ENCODE measurements at regions not wholly inside any gene's neighbourhood (a gene's known extent, or its start where the extent isn't known, plus 50 kb on each side); places are given as distances from the start of the nearest gene placed in this dataset.
"Not testable (repeated sequence)": the region's sequence is repeated elsewhere in the genome, so short reads cannot be mapped to it uniquely, and the experiment has no call there.

DNA sequence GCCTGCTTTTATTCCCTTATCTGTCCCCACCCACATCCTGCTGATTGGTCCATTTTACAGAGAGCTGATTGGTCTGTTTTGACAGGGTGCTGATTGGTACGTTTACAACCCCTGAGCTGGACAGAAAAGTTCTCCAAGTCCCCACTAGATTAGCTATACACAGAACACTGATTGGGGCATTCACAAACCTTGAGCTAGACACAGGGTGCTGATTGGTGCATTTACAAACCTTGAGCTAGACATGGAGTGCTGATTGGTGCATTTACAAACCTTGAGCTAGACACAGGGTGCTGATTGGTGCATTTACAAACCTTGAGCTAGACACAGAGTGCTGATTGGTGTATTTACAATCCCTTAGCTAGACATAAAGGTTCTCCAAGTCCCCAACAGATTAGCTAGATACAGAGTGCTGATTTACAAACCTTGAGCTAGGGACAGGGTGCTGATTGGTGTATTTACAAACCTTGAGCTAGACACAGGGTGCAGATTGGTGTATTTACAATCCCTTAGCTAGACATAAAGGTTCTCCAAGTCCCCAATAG is 158.2 kb downstream of the BRD1 start:
- POLR2A ChIA-PET; in situ Hi-C loops (cut with HindIII; ENCODE audit: low pct_unique_long_range_greater_than_20kb, low sequenced_read_pairs); H3K4me3 ChIP-seq (ENCODE audit: low read depth in 2 of 2, low read length in 2 of 2); H3K4me1 ChIP-seq (ENCODE audit: control insufficient read depth, insufficient read depth, low read length); BruUV-seq (replicated peaks); CTCF ChIA-PET; H3K27me3 ChIP-seq (ENCODE audit: control insufficient read depth, insufficient read depth, low read length); H3K36me3 ChIP-seq (ENCODE audit: control insufficient read depth, insufficient read depth, low read length); ATAC-seq; DNase-seq (ENCODE audit: low read depth, low spot score); H3K27ac ChIP-seq (ENCODE audit: low read length); intact Hi-C loops (cut with micrococcal nuclease; ENCODE audit: unreplicated experiment); H3K9me3 ChIP-seq (ENCODE audit: control insufficient read depth, insufficient read depth, low read depth, low read length): not testable (repeated sequence)

DNA sequence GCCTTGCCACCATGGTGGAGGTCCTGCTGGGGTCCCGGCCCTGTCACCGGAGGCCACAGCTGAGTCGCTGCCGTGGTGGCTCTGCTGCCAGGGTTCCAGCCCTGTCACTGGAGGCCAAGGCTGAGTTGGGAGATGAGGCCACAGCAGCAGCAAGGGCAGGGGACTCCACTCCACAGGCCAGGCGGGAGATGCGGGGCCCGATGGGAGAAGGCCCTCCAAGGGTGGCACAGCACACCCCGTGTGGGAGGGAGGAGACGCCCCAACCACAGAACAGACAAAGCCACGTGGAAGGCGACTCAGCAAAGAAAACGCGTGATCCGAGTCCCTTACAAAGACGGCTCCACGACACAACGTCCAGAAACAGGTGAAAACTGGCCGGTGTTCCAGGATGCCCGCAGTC is 159.3 kb downstream of the BRD1 start:
- POLR2A ChIA-PET = no interaction called here
- ATAC-seq (no peak), DNase-seq (ENCODE audit: low read depth, low spot score) (no peak)
- no peak for TF ChIP-seq TCF7L2 (IDR thresholded peaks at IDR 0.05; ENCODE audit: low read depth, low read length)
- no peak for TF ChIP-seq SIN3A (IDR thresholded peaks at IDR 0.05; ENCODE audit: borderline replicate concordance, insufficient read depth, low read depth, low read length)
- TF ChIP-seq, protein P1, sequence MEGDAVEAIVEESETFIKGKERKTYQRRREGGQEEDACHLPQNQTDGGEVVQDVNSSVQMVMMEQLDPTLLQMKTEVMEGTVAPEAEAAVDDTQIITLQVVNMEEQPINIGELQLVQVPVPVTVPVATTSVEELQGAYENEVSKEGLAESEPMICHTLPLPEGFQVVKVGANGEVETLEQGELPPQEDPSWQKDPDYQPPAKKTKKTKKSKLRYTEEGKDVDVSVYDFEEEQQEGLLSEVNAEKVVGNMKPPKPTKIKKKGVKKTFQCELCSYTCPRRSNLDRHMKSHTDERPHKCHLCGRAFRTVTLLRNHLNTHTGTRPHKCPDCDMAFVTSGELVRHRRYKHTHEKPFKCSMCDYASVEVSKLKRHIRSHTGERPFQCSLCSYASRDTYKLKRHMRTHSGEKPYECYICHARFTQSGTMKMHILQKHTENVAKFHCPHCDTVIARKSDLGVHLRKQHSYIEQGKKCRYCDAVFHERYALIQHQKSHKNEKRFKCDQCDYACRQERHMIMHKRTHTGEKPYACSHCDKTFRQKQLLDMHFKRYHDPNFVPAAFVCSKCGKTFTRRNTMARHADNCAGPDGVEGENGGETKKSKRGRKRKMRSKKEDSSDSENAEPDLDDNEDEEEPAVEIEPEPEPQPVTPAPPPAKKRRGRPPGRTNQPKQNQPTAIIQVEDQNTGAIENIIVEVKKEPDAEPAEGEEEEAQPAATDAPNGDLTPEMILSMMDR (IDR thresholded peaks at IDR 0.05) = no peak
- TF ChIP-seq, protein P2, sequence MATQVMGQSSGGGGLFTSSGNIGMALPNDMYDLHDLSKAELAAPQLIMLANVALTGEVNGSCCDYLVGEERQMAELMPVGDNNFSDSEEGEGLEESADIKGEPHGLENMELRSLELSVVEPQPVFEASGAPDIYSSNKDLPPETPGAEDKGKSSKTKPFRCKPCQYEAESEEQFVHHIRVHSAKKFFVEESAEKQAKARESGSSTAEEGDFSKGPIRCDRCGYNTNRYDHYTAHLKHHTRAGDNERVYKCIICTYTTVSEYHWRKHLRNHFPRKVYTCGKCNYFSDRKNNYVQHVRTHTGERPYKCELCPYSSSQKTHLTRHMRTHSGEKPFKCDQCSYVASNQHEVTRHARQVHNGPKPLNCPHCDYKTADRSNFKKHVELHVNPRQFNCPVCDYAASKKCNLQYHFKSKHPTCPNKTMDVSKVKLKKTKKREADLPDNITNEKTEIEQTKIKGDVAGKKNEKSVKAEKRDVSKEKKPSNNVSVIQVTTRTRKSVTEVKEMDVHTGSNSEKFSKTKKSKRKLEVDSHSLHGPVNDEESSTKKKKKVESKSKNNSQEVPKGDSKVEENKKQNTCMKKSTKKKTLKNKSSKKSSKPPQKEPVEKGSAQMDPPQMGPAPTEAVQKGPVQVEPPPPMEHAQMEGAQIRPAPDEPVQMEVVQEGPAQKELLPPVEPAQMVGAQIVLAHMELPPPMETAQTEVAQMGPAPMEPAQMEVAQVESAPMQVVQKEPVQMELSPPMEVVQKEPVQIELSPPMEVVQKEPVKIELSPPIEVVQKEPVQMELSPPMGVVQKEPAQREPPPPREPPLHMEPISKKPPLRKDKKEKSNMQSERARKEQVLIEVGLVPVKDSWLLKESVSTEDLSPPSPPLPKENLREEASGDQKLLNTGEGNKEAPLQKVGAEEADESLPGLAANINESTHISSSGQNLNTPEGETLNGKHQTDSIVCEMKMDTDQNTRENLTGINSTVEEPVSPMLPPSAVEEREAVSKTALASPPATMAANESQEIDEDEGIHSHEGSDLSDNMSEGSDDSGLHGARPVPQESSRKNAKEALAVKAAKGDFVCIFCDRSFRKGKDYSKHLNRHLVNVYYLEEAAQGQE (IDR thresholded peaks at IDR 0.05; ENCODE audit: insufficient read depth in 1 of 2, low read depth in 2 of 2, low read length in 1 of 2) = no peak
- no peak for TF ChIP-seq POLR2AphosphoS5 (IDR thresholded peaks at IDR 0.05; ENCODE audit: low read depth, low read length)
- intact Hi-C loops (cut with micrococcal nuclease; ENCODE audit: unreplicated experiment) (no loop called here), in situ Hi-C loops (cut with HindIII; ENCODE audit: low pct_unique_long_range_greater_than_20kb, low sequenced_read_pairs) (no loop called here)
- CTCF ChIA-PET = no interaction called here
- Histone ChIP-seq H3K27ac (ENCODE audit: low read length) (no peak overlapping the region), H3K9me3 (ENCODE audit: control insufficient read depth, insufficient read depth, low read depth, low read length) (no peaks in the 10 kb centered on the region), H3K4me3 (ENCODE audit: low read depth in 2 of 2, low read length in 2 of 2) (no peak overlapping the region), H3K4me1 (ENCODE audit: control insufficient read depth, insufficient read depth, low read length) (no peaks in the 10 kb centered on the region), H3K36me3 (ENCODE audit: control insufficient read depth, insufficient read depth, low read length) (no peaks in the 10 kb centered on the region), H3K27me3 (ENCODE audit: control insufficient read depth, insufficient read depth, low read length) (peaks cover 5% of the 10 kb centered on the region; the same call in 1 of the 2 replicates)
- BruUV-seq (replicated peaks) = no TSS peak

DNA sequence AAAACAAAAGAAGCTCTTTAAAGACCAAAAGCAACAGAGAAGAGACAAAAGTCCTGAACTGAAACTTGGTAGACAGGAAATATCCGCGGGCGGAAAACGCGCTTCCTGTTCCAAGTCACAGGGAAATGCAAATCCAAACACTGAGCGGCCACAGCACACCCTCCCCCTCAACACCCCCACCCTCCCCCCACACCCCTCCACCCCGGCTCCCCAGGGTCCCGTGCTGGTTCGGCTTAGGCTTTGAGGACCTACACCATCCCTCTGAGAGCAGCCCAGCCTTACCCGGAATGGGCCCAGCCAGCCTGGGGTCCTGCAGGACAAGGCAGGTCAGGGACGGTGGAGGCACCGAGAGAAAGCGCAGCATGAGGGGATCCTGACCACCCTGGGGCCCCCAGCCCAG is 160.4 kb downstream of the BRD1 start:
- POLR2A ChIA-PET = no interaction called here
- CTCF ChIA-PET = no interaction called here
- in situ Hi-C loops (cut with HindIII; ENCODE audit: low pct_unique_long_range_greater_than_20kb, low sequenced_read_pairs) = no loop called here

More for the DNA sequence above, 160.4 kb downstream of the BRD1 start:
- Histone ChIP-seq H3K27ac (ENCODE audit: low read length) (no peak overlapping the region), H3K36me3 (ENCODE audit: control insufficient read depth, insufficient read depth, low read length) (no peaks in the 10 kb centered on the region), H3K9me3 (ENCODE audit: control insufficient read depth, insufficient read depth, low read depth, low read length) (no peaks in the 10 kb centered on the region), H3K4me1 (ENCODE audit: control insufficient read depth, insufficient read depth, low read length) (no peaks in the 10 kb centered on the region), H3K4me3 (ENCODE audit: low read depth in 2 of 2, low read length in 2 of 2) (no peak overlapping the region), H3K27me3 (ENCODE audit: control insufficient read depth, insufficient read depth, low read length) (peaks cover 5% of the 10 kb centered on the region; the same call in 1 of the 2 replicates)
- DNase-seq (ENCODE audit: low read depth, low spot score) (no peak), ATAC-seq (no peak)
- intact Hi-C loops (cut with micrococcal nuclease; ENCODE audit: unreplicated experiment) = no loop called here
- TF ChIP-seq TCF7L2 (IDR thresholded peaks at IDR 0.05; ENCODE audit: low read depth, low read length) (no peak), SIN3A (IDR thresholded peaks at IDR 0.05; ENCODE audit: borderline replicate concordance, insufficient read depth, low read depth, low read length) (no peak), POLR2AphosphoS5 (IDR thresholded peaks at IDR 0.05; ENCODE audit: low read depth, low read length) (no peak)
- TF ChIP-seq, protein P1 (IDR thresholded peaks at IDR 0.05) = no peak
- TF ChIP-seq, protein P2 (IDR thresholded peaks at IDR 0.05; ENCODE audit: insufficient read depth in 1 of 2, low read depth in 2 of 2, low read length in 1 of 2) = no peak
- BruUV-seq (replicated peaks) = no TSS peak

Measured in Panc1 (cell line).